CD1c-positive myeloid dendritic cell (primary cell): ENCODE measurements at regions not wholly inside any gene's neighbourhood (a gene's known extent, or its start where the extent isn't known, plus 50 kb on each side); places are given as distances from the start of the nearest gene placed in this dataset.
A peak's percentile ranks its signal among the peaks of the same experiment; 100 is the strongest.
"Not testable (repeated sequence)": the region's sequence is repeated elsewhere in the genome, so short reads cannot be mapped to it uniquely, and the experiment has no call there.

ENCODE experiments used
- DNase-seq: peaks from one replicate; pipeline ENCODE4 v3.0.0-alpha.2; 2016; ENCODE audit errors: extremely low spot score

DNA sequence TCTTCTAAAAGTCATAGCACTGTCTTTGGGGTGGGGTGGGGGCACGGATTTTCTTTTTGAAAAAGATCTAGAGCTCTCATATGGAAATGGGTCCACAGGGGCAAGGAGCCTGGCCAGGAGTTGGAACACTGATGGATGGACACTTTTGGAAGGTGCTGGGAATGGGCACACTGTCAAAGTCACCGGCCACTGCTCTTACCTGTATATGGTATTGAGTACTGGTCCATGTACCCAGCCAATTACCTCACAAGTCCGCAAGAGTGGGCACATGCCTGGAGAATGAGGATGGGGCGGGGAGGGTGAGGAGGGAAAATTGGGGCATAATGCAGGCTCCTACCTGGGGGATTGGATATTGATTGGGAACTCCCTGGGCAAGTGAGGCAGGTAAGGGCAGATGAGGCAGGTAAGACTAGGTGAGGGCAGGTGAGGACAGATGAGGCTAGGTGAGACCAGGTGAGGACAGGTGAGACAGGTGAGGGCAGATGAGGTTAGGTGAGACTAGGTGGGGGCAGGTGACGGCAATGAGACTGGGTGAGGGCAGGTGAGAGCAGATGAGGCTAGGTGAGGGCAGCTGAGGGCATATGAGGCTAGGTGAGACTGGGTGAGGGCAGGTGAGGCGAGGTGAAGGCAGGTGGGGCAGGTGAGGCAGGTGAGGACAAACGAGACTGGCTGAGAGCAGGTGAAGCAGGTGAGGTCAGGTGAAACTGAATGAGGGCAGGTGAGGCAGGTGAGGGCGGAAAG is 167.9 kb downstream of the NRN1 start:
- DNase-seq = no peak

DNA sequence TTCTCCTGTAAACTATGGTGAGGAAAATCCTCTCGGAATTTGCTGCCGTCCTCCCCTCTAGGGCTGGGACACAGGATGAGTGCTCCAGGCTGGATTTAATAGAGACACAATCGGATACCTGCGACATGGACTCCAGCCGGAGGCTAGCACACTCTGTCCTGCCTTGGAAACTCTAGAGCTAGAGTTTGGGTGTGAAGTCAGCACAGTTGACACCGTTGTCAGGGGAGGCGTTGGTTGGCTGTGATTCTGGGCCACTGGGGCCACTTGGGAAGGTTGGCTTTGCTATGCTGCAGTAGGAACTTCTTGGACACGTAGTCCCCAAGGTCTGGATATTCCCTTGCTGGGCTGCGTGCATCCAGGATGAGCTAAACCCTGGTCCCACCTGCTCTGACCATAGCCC is 169.4 kb downstream of the NRN1 start:
- DNase-seq = no peak

DNA sequence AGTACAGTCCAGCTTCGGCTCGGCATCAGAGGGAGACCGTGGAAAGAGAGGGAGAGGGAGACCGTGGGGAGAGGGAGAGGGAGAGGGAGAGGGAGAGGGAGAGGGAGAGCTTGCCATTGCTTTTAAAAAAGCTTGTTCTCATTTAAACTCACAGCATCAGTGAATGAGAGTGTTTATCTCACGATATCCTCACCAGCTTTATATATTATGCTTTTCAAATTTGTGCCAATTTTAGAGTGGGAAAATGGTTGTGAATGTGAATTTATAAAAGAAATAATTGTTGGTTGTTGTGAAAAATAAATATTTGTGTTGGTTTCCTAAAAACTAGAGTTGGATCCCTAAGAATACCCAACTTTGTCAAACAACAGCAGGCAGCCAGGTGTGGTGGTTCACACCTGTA is 170.1 kb downstream of the NRN1 start:
- not testable (repeated sequence) for DNase-seq

DNA sequence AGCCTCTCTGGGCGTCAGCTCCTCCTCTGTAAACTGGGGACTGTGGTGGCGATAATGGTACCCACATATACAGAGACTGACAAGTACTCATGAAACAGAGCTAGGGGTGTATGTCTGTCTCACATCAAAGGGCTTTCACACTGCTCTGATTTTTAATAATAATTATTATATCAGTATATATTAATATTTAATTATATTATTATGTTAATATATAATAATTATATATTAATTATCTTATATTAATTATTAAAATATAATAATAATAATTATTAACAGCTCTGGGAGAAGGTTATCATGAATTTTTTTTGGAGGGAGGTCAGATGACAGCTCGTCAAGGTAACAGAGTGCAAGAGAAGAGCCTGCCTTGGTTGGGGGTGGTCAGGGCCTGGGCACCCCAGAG is 173.6 kb downstream of the NRN1 start:
- DNase-seq = no peak

DNA sequence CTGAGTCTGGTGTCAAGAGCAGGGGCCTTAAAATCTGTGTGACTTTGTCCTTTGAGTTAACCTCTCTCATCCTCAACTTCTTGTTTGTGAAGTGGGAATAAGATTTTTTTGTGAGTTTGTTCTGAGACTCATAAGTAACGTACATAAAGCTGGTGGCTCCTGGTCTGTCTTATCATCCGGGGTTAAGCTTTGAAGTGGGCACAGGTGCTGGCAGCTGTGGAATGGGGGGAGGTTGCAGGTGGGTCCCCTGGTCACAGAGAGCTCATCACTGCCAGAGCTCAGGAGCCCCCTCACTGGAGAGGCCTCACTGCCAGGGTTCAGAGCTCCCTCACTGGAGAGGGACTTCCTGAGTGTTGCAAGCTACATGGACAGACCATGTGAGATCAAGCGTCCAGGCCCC is 174.1 kb downstream of the NRN1 start:
- DNase-seq = no peak

DNA sequence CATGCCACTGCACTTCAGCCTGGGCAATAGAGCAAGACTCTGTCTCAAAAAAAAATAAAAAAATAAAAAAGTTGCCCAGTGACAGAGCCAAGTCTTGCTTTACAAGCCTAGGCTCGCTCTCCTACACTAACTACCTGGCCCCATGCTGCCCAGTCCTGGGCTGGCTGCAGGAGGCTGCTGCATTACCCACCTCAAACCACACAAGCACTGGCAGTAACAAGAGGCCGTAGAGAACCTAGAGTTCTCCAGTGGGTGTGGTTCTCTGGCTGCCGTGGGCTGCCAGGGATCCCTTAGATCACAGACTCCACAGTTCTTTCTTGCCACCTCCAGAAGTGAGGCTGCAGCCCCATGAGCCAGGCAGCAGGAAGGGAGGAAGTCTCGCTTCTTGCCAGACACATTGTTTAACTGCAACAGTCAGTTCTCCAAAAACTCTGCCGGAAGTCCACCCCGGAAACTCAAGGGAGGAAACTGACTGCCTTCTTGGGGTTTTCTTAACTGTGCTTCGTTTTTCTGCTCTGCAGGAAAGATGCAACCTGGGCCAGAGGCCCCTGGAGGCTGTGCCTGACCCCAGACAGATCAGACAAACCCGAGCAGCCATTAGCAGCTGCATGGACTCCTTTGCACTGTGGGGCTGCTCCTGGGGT is 175.4 kb downstream of the NRN1 start:
- peak; percentile 62 for DNase-seq

DNA sequence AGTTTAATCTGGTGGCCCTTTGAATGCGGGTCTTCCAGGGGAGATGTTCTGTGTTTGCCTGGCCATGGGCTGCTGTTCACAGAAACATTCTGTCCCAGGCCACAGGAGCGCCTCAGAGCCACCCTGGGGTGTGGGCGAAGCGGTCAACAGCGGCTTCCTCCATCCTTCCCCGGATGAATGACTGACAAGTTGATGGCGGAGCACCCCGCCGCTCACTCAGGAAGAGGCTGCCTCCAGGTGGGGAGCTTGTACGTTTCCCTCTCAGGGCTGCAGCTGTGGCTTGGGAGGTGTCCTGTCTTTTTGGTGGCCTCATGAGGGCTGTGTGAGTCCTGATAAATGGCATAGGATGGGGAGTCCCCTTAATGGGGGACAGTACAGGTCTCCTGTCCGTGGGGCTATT is 178.4 kb downstream of the NRN1 start:
- no peak for DNase-seq

DNA sequence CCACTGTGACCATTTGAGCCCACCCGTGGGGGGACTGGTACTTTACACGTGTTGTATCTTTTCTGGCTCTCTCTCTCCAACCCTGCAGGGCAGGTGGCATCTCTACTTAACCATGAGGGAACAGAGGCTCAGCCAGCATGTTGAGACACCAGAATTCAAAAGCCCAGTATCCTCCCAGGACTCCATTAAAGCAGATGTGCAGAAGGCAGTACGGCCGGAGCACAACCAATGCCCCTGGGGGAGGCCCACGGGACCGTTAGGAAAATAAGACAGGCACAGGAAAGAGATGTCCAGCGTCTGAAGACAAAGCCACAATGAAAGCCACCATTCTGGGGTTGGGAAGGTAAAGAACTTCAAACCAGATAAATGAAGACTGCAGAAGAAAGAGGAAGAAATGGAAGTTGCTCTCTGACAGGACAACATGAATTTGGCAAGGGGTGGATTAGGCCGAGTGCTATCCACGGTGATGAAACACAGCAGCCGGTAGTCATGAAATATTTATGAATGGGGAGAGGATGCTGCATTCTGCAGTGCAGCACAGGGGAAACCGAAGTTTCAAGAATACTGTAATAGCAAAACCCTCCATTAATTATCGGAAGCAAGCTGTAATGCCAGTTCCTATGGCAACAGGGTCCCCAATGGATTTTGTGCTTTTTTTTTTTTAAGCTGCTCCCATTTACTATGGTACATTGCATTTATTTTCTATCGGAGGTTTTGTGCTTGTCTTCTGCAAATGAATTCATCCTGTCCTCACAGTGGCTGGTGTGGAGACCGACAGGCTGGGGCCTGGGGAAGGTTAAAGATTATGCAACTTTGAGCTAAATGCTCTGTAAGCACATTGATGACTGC is 179.4 kb downstream of the NRN1 start:
- DNase-seq = no peak

DNA sequence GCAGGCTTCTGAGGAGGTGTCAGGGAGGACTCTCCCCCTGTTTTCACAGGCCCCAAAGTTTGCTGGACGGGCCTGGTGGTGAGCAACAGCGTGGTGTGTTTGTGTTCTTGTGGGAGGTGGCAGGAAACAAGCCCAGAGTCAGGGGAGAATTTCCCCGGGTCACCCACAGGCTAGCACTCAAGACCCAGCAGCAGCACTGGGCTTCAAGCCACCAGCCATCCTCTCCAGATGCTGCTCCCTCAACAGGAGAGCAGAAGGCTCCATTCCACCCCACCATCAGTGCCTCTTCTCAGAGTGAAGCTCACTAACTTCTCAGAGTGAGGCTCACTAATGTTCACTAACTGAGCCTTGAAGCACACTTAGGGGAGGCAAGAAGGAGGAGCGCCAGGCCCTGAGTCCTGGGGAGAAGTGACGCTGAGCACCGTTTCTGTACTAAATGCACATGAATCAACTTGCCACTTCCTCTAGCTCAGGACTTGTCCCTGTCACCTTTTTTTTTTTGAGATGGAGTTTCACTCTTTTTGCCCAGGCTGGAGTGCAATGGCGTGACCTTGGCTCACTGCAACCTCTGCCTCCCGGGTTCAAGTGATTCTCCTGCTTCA is 182.2 kb downstream of the NRN1 start:
- DNase-seq = not testable (repeated sequence)
